Osteoblast (primary cell): ENCODE measurements at regions not wholly inside any gene's neighbourhood (a gene's known extent, or its start where the extent isn't known, plus 50 kb on each side); places are given as distances from the start of the nearest gene placed in this dataset.
"Not testable (repeated sequence)": the region's sequence is repeated elsewhere in the genome, so short reads cannot be mapped to it uniquely, and the experiment has no call there.

Experiments used
- DNase-seq: peaks from one replicate; pipeline ENCODE4 v3.0.0; 2011; ENCODE audit warnings: low spot score, mixed read lengths; ENCODE audit not compliant: insufficient read length; ENCODE audit errors: missing footprints
- H2AFZ ChIP-seq: 2 replicates; pipeline ENCODE4 v1.6.0; 2011; ENCODE audit warnings: mild to moderate bottlenecking, low read length
- H3K27ac ChIP-seq: 2 replicates; pipeline ENCODE4 v1.5.1; 2011; ENCODE audit warnings: mild to moderate bottlenecking, low read depth, low read length, moderate library complexity
- H3K27me3 ChIP-seq: 2 replicates; pipeline ENCODE4 v1.6.0; 2012; ENCODE audit warnings: mild to moderate bottlenecking, control low read depth, inconsistent platforms, low read length, moderate library complexity; ENCODE audit not compliant: insufficient read depth
- H3K36me3 ChIP-seq: 2 replicates; pipeline ENCODE4 v1.5.1; 2011; ENCODE audit warnings: mild to moderate bottlenecking, low read length, control low read depth, moderate library complexity; ENCODE audit not compliant: insufficient read depth
- H3K4me1 ChIP-seq: 2 replicates; pipeline ENCODE4 v1.5.1; 2011; ENCODE audit warnings: mild to moderate bottlenecking, low read length, control low read depth, moderate library complexity; ENCODE audit not compliant: insufficient read depth
- H3K4me2 ChIP-seq: 2 replicates; pipeline ENCODE4 v1.6.0; 2011; ENCODE audit warnings: mild to moderate bottlenecking, low read length; ENCODE audit not compliant: insufficient read depth
- H3K4me3 ChIP-seq: fragments of 200-600 bp; sonication (generic); 3 replicates; pipeline ENCODE4 v1.5.1; 2012; ENCODE audit warnings: mild to moderate bottlenecking, low read length, inconsistent platforms; ENCODE audit not compliant: insufficient read depth
- H3K79me2 ChIP-seq: 2 replicates; pipeline ENCODE4 v1.6.0; 2012; ENCODE audit warnings: mild to moderate bottlenecking, low read length, control low read depth, inconsistent platforms; ENCODE audit not compliant: insufficient read depth
- H3K9me3 ChIP-seq: 2 replicates; pipeline ENCODE4 v1.5.1; 2011; ENCODE audit warnings: low read depth, low read length, control low read depth
- H4K20me1 ChIP-seq: 2 replicates; pipeline ENCODE4 v1.6.0; 2012; ENCODE audit warnings: mild to moderate bottlenecking, low read length, control low read depth; ENCODE audit not compliant: insufficient read depth
- CTCF ChIP-seq: IDR thresholded peaks from 2 replicates; pipeline ENCODE4 v1.5.1; 2011; ENCODE audit warnings: mild to moderate bottlenecking, low read depth, low read length, moderate library complexity; ENCODE audit errors: extremely low read depth

DNA sequence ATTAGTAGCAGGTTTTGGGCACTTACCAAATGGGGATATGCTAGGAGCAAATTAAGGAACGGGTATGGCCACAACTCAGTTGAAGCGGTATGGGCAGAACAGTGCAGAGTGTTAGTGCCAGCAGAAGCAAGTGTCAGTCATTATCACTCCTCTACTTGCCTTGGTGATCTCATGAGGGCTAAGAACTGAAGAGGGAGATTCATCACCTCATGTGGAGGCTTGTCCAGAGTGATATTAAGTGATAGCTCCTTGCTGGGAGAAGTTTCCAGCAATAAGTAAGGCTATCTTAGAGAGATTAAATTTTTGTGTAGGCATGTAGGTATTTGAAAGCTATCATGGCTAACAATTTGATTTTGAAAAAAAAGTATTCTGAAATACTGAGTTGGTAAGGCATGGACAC, 615.4 kb upstream of the SMIM31 start:
- no peak overlapping the region for H3K4me3 ChIP-seq
- DNase-seq: no peak
- no peaks in the 10 kb centered on the region for H3K27me3 ChIP-seq
- no peak overlapping the region for H3K27ac ChIP-seq
- no peaks in the 10 kb centered on the region for H3K36me3 ChIP-seq
- H3K4me1 ChIP-seq: no peaks in the 10 kb centered on the region
- no peak overlapping the region for H3K4me2 ChIP-seq
- no peak overlapping the region for H2AFZ ChIP-seq
- no peak for TF ChIP-seq CTCF
- no peaks in the 10 kb centered on the region for H3K9me3 ChIP-seq
- H3K79me2 ChIP-seq: no peaks in the 10 kb centered on the region
- no peaks in the 10 kb centered on the region for H4K20me1 ChIP-seq

GRCh38 chr4:164139291-164139690, 614.6 kb upstream of the SMIM31 start:
- Histone ChIP-seq H3K79me2 (no peaks in the 10 kb centered on the region), H3K4me3 (no peak overlapping the region), H3K4me1 (no peaks in the 10 kb centered on the region), H3K9me3 (no peaks in the 10 kb centered on the region), H3K36me3 (no peaks in the 10 kb centered on the region), H3K27ac (no peak overlapping the region), H2AFZ (no peak overlapping the region), H3K4me2 (no peak overlapping the region), H3K27me3 (no peaks in the 10 kb centered on the region), H4K20me1 (no peaks in the 10 kb centered on the region)
- DNase-seq: no peak
- TF ChIP-seq CTCF: no peak

GRCh38 chr4:164141755-164142375, 612.1 kb upstream of the SMIM31 start:
- not testable (repeated sequence) for H3K27ac ChIP-seq, H3K79me2 ChIP-seq, H2AFZ ChIP-seq, H3K36me3 ChIP-seq, H3K4me3 ChIP-seq, H3K9me3 ChIP-seq, H3K4me2 ChIP-seq, H3K4me1 ChIP-seq, H3K27me3 ChIP-seq, H4K20me1 ChIP-seq, DNase-seq

DNA sequence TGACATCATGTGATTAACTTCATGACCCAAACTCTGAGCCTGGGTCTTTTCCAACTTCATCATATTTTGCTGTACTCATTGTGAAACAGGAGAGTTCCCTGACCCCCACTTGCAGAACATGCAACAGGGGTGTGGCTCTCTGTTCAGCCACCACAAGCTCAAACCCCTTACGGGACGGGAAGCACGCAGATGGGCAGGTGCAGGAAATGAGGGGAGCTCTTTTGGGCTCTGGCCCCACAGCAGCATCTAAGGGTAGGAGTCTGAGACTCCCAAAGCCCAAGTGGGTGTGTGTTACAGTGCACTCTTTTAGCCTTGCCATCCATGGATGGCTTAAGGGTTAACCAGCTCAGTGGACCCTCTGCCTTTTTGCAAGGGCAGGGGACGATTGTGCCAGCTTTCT, 599.5 kb upstream of the SMIM31 start:
- DNase-seq: no peak
- Histone ChIP-seq H3K36me3 (no peaks in the 10 kb centered on the region), H3K9me3 (no peaks in the 10 kb centered on the region), H3K27ac (no peak overlapping the region), H2AFZ (no peak overlapping the region), H3K79me2 (no peaks in the 10 kb centered on the region), H3K4me3 (no peak overlapping the region), H3K27me3 (no peaks in the 10 kb centered on the region), H4K20me1 (no peaks in the 10 kb centered on the region), H3K4me1 (no peaks in the 10 kb centered on the region), H3K4me2 (no peak overlapping the region)
- TF ChIP-seq CTCF: no peak
